ENCODE measurements at regions not wholly inside any gene's neighbourhood (a gene's known extent, or its start where the extent isn't known, plus 50 kb on each side); places are given as distances from the start of the nearest gene placed in this dataset.

DNA sequence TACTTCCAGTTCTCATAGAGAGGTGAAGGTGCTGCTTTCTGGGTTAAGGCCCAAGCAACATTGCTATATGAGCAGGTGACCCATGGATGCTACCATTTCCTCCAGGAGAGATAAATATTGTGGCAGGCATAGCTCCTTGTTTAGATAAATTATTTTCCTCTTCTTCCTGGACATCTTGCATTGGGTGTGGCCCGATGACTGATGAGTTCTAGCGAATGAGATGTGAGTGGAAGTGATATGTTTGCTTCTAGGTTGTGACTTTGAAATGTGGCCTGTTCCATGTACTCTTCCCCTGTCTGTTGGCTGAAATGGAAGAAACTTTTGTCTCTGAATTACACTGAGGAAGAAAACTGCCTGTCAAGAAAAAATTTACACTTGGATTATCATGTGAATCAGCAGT, 101.7 kb upstream of the FMN2 start:
- TF ChIP-seq, protein P1, sequence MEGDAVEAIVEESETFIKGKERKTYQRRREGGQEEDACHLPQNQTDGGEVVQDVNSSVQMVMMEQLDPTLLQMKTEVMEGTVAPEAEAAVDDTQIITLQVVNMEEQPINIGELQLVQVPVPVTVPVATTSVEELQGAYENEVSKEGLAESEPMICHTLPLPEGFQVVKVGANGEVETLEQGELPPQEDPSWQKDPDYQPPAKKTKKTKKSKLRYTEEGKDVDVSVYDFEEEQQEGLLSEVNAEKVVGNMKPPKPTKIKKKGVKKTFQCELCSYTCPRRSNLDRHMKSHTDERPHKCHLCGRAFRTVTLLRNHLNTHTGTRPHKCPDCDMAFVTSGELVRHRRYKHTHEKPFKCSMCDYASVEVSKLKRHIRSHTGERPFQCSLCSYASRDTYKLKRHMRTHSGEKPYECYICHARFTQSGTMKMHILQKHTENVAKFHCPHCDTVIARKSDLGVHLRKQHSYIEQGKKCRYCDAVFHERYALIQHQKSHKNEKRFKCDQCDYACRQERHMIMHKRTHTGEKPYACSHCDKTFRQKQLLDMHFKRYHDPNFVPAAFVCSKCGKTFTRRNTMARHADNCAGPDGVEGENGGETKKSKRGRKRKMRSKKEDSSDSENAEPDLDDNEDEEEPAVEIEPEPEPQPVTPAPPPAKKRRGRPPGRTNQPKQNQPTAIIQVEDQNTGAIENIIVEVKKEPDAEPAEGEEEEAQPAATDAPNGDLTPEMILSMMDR (IDR thresholded peaks at IDR 0.05): no peak
- TF ChIP-seq POLR2A (IDR thresholded peaks at IDR 0.05) (no peak), POLR2AphosphoS5 (IDR thresholded peaks at IDR 0.05; ENCODE audit: insufficient read depth in 1 of 2, low read depth in 1 of 2) (no peak)

Data from vagina (tissue), 2 donors.